Progenitor cell of endocrine pancreas (in vitro differentiated cells): ENCODE measurements at regions not wholly inside any gene's neighbourhood (a gene's known extent, or its start where the extent isn't known, plus 50 kb on each side); places are given as distances from the start of the nearest gene placed in this dataset.

Source experiments
- DNase-seq: peaks from one replicate; pipeline ENCODE4 v3.0.0; 2021; ENCODE audit warnings: low spot score; ENCODE audit not compliant: unreplicated experiment
- H3K27ac Mint-ChIP-seq: 2 replicates; pipeline ENCODE4 v1.8.0; 2021; ENCODE audit warnings: mild to moderate bottlenecking, moderate library complexity, mixed read lengths
- H3K27me3 Mint-ChIP-seq: 2 replicates; pipeline ENCODE4 v1.8.0; 2021; ENCODE audit warnings: mixed read lengths
- H3K36me3 Mint-ChIP-seq: 2 replicates; pipeline ENCODE4 v1.8.0; 2022; ENCODE audit warnings: mixed read lengths; ENCODE audit not compliant: insufficient read depth
- H3K4me1 Mint-ChIP-seq: 2 replicates; pipeline ENCODE4 v1.8.0; 2021; ENCODE audit warnings: low read depth, mixed read lengths
- H3K4me3 Mint-ChIP-seq: 2 replicates; pipeline ENCODE4 v1.8.0; 2021; ENCODE audit warnings: low read depth, mild to moderate bottlenecking, moderate library complexity, mixed read lengths
- H3K9me3 Mint-ChIP-seq: 2 replicates; pipeline ENCODE4 v1.8.0; 2021; ENCODE audit warnings: low read depth, mixed read lengths
- TF ChIP-seq, protein P1 (sequence below): fragments of 200-600 bp; sonication (generic); IDR thresholded peaks from one replicate; pipeline ENCODE4 v1.5.0; 2021; ENCODE audit warnings: antibody characterized with exemption, mild to moderate bottlenecking; ENCODE audit not compliant: unreplicated experiment

DNA sequence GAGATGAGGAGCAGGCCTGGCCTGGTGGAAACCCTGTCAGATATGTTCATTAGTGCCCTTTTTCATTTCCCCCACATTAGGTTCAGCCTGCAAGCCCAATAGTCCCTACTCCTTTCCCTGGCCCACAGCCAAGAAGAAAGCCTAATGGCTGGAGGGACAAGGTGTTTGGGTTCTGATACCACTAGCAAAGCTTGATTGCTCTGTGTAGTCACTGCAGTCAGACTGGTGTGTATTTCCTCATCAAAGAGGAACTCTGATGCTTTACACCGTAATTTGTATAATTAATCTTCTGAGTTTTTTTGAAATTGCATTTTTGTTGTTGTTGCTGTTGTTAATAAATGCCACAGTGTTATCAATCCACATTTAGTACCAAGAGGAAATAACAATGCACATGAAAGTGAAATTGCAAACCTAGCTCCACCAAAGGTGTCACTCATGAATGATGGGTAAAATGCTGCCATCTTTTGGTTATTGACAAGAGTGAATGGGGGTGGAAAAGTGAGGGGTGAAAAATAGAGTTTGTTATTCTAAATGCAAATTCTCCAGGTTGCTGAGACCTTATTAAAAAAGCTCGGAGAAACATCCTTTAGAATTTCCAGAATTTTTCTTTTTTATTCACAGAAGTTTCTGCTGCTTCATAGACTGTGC is 320.2 kb upstream of the POU3F2 start:
- Mint-ChIP-seq H3K27ac (no peak overlapping the region), H3K36me3 (no peaks in the 10 kb centered on the region), H3K4me1 (peaks cover 2% of the 10 kb centered on the region), H3K9me3 (no peaks in the 10 kb centered on the region), H3K27me3 (no peaks in the 10 kb centered on the region), H3K4me3 (no peak overlapping the region)
- TF ChIP-seq, protein P1, sequence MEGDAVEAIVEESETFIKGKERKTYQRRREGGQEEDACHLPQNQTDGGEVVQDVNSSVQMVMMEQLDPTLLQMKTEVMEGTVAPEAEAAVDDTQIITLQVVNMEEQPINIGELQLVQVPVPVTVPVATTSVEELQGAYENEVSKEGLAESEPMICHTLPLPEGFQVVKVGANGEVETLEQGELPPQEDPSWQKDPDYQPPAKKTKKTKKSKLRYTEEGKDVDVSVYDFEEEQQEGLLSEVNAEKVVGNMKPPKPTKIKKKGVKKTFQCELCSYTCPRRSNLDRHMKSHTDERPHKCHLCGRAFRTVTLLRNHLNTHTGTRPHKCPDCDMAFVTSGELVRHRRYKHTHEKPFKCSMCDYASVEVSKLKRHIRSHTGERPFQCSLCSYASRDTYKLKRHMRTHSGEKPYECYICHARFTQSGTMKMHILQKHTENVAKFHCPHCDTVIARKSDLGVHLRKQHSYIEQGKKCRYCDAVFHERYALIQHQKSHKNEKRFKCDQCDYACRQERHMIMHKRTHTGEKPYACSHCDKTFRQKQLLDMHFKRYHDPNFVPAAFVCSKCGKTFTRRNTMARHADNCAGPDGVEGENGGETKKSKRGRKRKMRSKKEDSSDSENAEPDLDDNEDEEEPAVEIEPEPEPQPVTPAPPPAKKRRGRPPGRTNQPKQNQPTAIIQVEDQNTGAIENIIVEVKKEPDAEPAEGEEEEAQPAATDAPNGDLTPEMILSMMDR: no peak
- DNase-seq: no peak

- Mint-ChIP-seq H3K4me3 (no peak overlapping the region), H3K27me3 (no peaks in the 10 kb centered on the region), H3K4me1 (peaks cover 2% of the 10 kb centered on the region), H3K36me3 (no peaks in the 10 kb centered on the region), H3K27ac (no peak overlapping the region), H3K9me3 (no peaks in the 10 kb centered on the region)
- TF ChIP-seq, protein P1: no peak
- no peak for DNase-seq
Observed at GRCh38 chr6:98514796-98515195, 319.6 kb upstream of the POU3F2 start.

GRCh38 chr6:98516206-98516605 is 318.2 kb upstream of the POU3F2 start:
- TF ChIP-seq, protein P1: no peak
- Mint-ChIP-seq H3K9me3 (peaks cover 4% of the 10 kb centered on the region), H3K36me3 (no peaks in the 10 kb centered on the region), H3K27me3 (no peaks in the 10 kb centered on the region), H3K4me3 (no peak overlapping the region), H3K27ac (no peak overlapping the region), H3K4me1 (peaks cover 2% of the 10 kb centered on the region)
- no peak for DNase-seq

GRCh38 chr6:98516866-98517265 is 317.5 kb upstream of the POU3F2 start:
- no peaks in the 10 kb centered on the region for H3K36me3 Mint-ChIP-seq
- no peak for DNase-seq
- peaks cover 5% of the 10 kb centered on the region for H3K9me3 Mint-ChIP-seq
- H3K27me3 Mint-ChIP-seq: no peaks in the 10 kb centered on the region
- peaks cover 2% of the 10 kb centered on the region for H3K4me1 Mint-ChIP-seq
- no peak overlapping the region for H3K4me3 Mint-ChIP-seq
- TF ChIP-seq, protein P1: no peak
- H3K27ac Mint-ChIP-seq: no peak overlapping the region

GRCh38 chr6:98525860-98526259 is 308.5 kb upstream of the POU3F2 start:
- no peak overlapping the region for H3K27ac Mint-ChIP-seq
- TF ChIP-seq, protein P1: no peak
- H3K9me3 Mint-ChIP-seq: peaks cover 11% of the 10 kb centered on the region
- H3K4me1 Mint-ChIP-seq: peaks cover 9% of the 10 kb centered on the region
- no peak for DNase-seq
- no peak overlapping the region for H3K4me3 Mint-ChIP-seq
- H3K27me3 Mint-ChIP-seq: no peaks in the 10 kb centered on the region
- no peaks in the 10 kb centered on the region for H3K36me3 Mint-ChIP-seq
